CD14-positive monocyte (primary cell): ENCODE measurements at regions not wholly inside any gene's neighbourhood (a gene's known extent, or its start where the extent isn't known, plus 50 kb on each side); places are given as distances from the start of the nearest gene placed in this dataset.

Experiments
- DNase-seq, 3 donors: peaks; one replicate each; pipeline ENCODE4 v3.0.0-alpha.2; 2011 to 2022
- H2AFZ ChIP-seq: 2 replicates; pipeline ENCODE4 v1.6.0; 2012; ENCODE audit warnings: mild to moderate bottlenecking, low read depth, low read length, inconsistent platforms; ENCODE audit not compliant: insufficient read depth, poor library complexity, severe bottlenecking
- H3K27ac ChIP-seq, 2 donors: 1 replicate in 1 of 2; 2 replicates in 1 of 2; pipeline ENCODE4 v1.5.1; 2012 to 2013; ENCODE audit warnings: low read length in 2 of 2, control low read depth in 1 of 2, inconsistent platforms in 1 of 2, low read depth in 1 of 2, mild to moderate bottlenecking in 1 of 2
- H3K27me3 ChIP-seq, 2 donors: one replicate each; pipeline versions ENCODE4 v1.6.0 to v1.6.1; 2011 to 2013; ENCODE audit warnings: low read length in 2 of 2; ENCODE audit not compliant: control insufficient read depth in 2 of 2, insufficient read depth in 2 of 2
- H3K36me3 ChIP-seq, 2 donors: replicated peaks in 1 of 2; 1 replicate in 1 of 2; 2 replicates in 1 of 2; pipeline versions ENCODE4 v1.5.1 to v1.6.1; 2012 to 2013; ENCODE audit warnings: low read length in 2 of 2, control low read depth in 1 of 2, inconsistent platforms in 1 of 2, mild to moderate bottlenecking in 1 of 2; ENCODE audit not compliant: insufficient read depth in 2 of 2, control insufficient read depth in 1 of 2
- H3K4me1 ChIP-seq, 2 donors: 1 replicate in 1 of 2; 2 replicates in 1 of 2; pipeline versions ENCODE4 v1.5.1 to v1.6.1; 2012 to 2013; ENCODE audit warnings: low read length in 2 of 2, control low read depth in 1 of 2, inconsistent platforms in 1 of 2, mild to moderate bottlenecking in 1 of 2, moderate library complexity in 1 of 2; ENCODE audit not compliant: insufficient read depth in 2 of 2, control insufficient read depth in 1 of 2
- H3K4me2 ChIP-seq: replicated peaks from 2 replicates; pipeline ENCODE3; 2012; ENCODE audit warnings: low read length, moderate library complexity, mild to moderate bottlenecking; ENCODE audit not compliant: poor library complexity, severe bottlenecking; ENCODE audit errors: extremely low read depth
- H3K4me3 ChIP-seq, 3 experiments: fragments of 200-600 bp in 1 of 3; sonication (generic) in 1 of 3; replicated peaks in 1 of 3; 1 replicate in 2 of 3; 2 replicates in 1 of 3; pipeline ENCODE4 v1.5.1; 2011 to 2013; ENCODE audit warnings: low read length in 3 of 3, mild to moderate bottlenecking in 3 of 3, control low read depth in 2 of 3, low read depth in 2 of 3, inconsistent platforms in 1 of 3, moderate library complexity in 1 of 3
- H3K79me2 ChIP-seq: 2 replicates; pipeline ENCODE4 v1.6.0; 2012; ENCODE audit warnings: mild to moderate bottlenecking, control low read depth, inconsistent platforms, low read length, moderate library complexity; ENCODE audit not compliant: insufficient read depth
- H3K9ac ChIP-seq: 2 replicates; pipeline ENCODE4 v1.6.0; 2017; ENCODE audit warnings: low read length, mild to moderate bottlenecking; ENCODE audit not compliant: insufficient read depth, poor library complexity, severe bottlenecking
- H3K9me3 ChIP-seq, 2 donors: replicated peaks in 1 of 2; 1 replicate in 1 of 2; 2 replicates in 1 of 2; pipeline versions ENCODE4 v1.5.1 to v1.6.1; 2012 to 2013; ENCODE audit warnings: low read length in 2 of 2, control low read depth in 1 of 2; ENCODE audit not compliant: control insufficient read depth in 1 of 2, insufficient read depth in 1 of 2
- H4K20me1 ChIP-seq: 2 replicates; pipeline ENCODE4 v1.6.0; 2012; ENCODE audit warnings: mild to moderate bottlenecking, low read length, control low read depth, moderate library complexity; ENCODE audit not compliant: insufficient read depth
- H3K27ac Mint-ChIP-seq, 7 donors: one replicate each; pipeline ENCODE4 v1.8.0; 2020; ENCODE audit warnings: mild to moderate bottlenecking in 7 of 7, mixed read lengths in 7 of 7, moderate library complexity in 6 of 7, inconsistent platforms in 2 of 7
- H3K27me3 Mint-ChIP-seq, 3 donors: one replicate each; pipeline ENCODE4 v1.8.0; 2021 to 2022; ENCODE audit warnings: low read depth in 3 of 3, mild to moderate bottlenecking in 3 of 3, mixed read lengths in 3 of 3, moderate library complexity in 3 of 3, inconsistent platforms in 1 of 3
- H3K36me3 Mint-ChIP-seq, 2 donors: one replicate each; pipeline ENCODE4 v1.8.0; 2020; ENCODE audit warnings: mixed read lengths in 2 of 2, inconsistent platforms in 1 of 2, mild to moderate bottlenecking in 1 of 2
- H3K4me1 Mint-ChIP-seq: one replicate; pipeline ENCODE4 v1.8.0; 2020; ENCODE audit warnings: mild to moderate bottlenecking, mixed read lengths
- H3K4me3 Mint-ChIP-seq, 2 donors: one replicate each; pipeline ENCODE4 v1.8.0; 2020; ENCODE audit warnings: mild to moderate bottlenecking in 2 of 2, mixed read lengths in 2 of 2, moderate library complexity in 1 of 2
- H3K9me3 Mint-ChIP-seq, 7 donors: one replicate each; pipeline ENCODE4 v1.8.0; 2020 to 2022; ENCODE audit warnings: mixed read lengths in 7 of 7, mild to moderate bottlenecking in 6 of 7, moderate library complexity in 6 of 7, inconsistent platforms in 2 of 7
- WGBS: methylation state at CpG from one replicate; pipeline ENCODE4 v1.1.5; 2013; ENCODE audit warnings: missing lambda C conversion rate; ENCODE audit not compliant: insufficient coverage; 5-methylcytosine and 5-hydroxymethylcytosine counted together
- intact Hi-C, 2 donors: fragments of 100-400 bp; cut with micrococcal nuclease; formaldehyde crosslinking; loops; one replicate each; pipeline versions ENCODE4 v1.15.0 to v1.15.1; 2023
- TF ChIP-seq, protein P1 (sequence below): fragments of 200-600 bp; IDR thresholded peaks from one replicate; pipeline ENCODE4 v1.8.0; 2022; ENCODE audit warnings: antibody characterized with exemption, mild to moderate bottlenecking

DNA sequence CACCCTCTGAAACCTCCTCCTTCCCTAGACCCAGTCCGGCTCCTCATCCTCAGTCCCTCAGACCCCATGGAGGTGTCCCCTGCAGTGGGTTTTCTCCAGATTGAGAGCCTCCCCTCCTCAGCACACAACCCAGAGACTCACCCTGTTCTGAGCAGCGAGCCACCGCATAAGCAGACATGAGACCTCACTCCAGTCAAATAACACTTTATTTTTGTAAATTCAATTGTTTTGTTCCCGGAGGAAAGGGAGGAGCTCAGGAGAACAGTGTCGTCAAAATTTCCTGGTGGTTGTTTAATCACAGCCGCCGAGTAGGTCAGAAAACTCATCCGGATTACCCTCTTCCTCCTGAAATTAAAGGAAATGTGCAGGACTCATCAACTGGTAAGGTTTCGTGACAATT, 57.5 kb downstream of the ERICH4 start:
- DNase-seq: no peak
- TF ChIP-seq, protein P1, sequence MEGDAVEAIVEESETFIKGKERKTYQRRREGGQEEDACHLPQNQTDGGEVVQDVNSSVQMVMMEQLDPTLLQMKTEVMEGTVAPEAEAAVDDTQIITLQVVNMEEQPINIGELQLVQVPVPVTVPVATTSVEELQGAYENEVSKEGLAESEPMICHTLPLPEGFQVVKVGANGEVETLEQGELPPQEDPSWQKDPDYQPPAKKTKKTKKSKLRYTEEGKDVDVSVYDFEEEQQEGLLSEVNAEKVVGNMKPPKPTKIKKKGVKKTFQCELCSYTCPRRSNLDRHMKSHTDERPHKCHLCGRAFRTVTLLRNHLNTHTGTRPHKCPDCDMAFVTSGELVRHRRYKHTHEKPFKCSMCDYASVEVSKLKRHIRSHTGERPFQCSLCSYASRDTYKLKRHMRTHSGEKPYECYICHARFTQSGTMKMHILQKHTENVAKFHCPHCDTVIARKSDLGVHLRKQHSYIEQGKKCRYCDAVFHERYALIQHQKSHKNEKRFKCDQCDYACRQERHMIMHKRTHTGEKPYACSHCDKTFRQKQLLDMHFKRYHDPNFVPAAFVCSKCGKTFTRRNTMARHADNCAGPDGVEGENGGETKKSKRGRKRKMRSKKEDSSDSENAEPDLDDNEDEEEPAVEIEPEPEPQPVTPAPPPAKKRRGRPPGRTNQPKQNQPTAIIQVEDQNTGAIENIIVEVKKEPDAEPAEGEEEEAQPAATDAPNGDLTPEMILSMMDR: no peak
- 90% methylated on average over 4 of the region's 9 CpGs for WGBS
- Mint-ChIP-seq H3K4me3 (no peak overlapping the region), H3K36me3 (no peaks in the 10 kb centered on the region), H3K9me3 (peaks cover 0 to 13% (median 9%) of the 10 kb centered on the region in 7 donors), H3K27me3 (peaks cover 11 to 25% (median 17%) of the 10 kb centered on the region in 3 donors), H3K4me1 (peaks cover 9% of the 10 kb centered on the region), H3K27ac (peak overlapping the region in 1 of 7 donors; percentile 16)
- Histone ChIP-seq H4K20me1 (no peaks in the 10 kb centered on the region), H2AFZ (no peak overlapping the region), H3K4me2 (no peak overlapping the region), H3K4me1 (peaks cover 4 to 6% of the 10 kb centered on the region in 2 donors), H3K36me3 (no peaks in the 10 kb centered on the region), H3K79me2 (no peaks in the 10 kb centered on the region), H3K9me3 (no peaks in the 10 kb centered on the region), H3K27me3 (peaks cover 0 to 2% of the 10 kb centered on the region in 2 donors), H3K4me3 (no peak overlapping the region), H3K9ac (no peak overlapping the region), H3K27ac (no peak overlapping the region)
- intact Hi-C loops: no loop called here

DNA sequence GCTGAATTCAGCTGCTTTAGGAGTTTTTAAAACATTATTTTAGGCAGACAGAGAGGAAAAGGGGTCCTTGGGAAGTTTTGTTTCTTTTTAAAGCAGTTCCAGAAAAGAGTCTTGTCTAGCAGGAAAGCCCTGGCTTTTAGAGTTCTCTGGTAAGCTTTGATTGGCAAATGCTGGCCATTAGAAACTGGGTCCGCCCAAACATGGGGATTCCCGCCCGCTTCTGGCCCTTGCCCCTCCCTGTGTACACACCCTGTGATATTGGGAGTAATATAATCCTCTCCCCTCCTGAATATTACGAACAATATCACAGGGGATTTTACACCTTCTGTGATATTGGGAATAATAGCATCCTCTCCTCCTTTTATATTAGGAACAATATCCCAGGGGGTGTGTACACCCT, 58.9 kb downstream of the ERICH4 start:
- H3K79me2 ChIP-seq: no peaks in the 10 kb centered on the region
- H3K9me3 Mint-ChIP-seq: peaks cover 0 to 16% (median 9%) of the 10 kb centered on the region in 7 donors
- no peaks in the 10 kb centered on the region for H4K20me1 ChIP-seq
- no peak for DNase-seq
- no peaks in the 10 kb centered on the region for H3K9me3 ChIP-seq
- no peak overlapping the region for H3K9ac ChIP-seq
- intact Hi-C loops: no loop called here
- no peaks in the 10 kb centered on the region for H3K36me3 ChIP-seq
- no peak overlapping the region for H3K27ac ChIP-seq
- H3K27me3 Mint-ChIP-seq: peaks cover 11 to 31% (median 19%) of the 10 kb centered on the region in 3 donors
- peaks cover 9% of the 10 kb centered on the region for H3K4me1 Mint-ChIP-seq
- peaks cover 0 to 2% of the 10 kb centered on the region in 2 donors for H3K27me3 ChIP-seq
- TF ChIP-seq, protein P1: no peak
- peaks cover 4 to 6% of the 10 kb centered on the region in 2 donors for H3K4me1 ChIP-seq
- H3K4me2 ChIP-seq: no peak overlapping the region
- no peaks in the 10 kb centered on the region for H3K36me3 Mint-ChIP-seq
- H3K4me3 Mint-ChIP-seq: no peak overlapping the region
- no peak overlapping the region for H3K4me3 ChIP-seq
- no CpG with 5 or more reads among the region's 4 CpGs for WGBS
- H2AFZ ChIP-seq: no peak overlapping the region
- no peak overlapping the region for H3K27ac Mint-ChIP-seq
